Muscle of back (tissue), 3 donors: ENCODE measurements at regions not wholly inside any gene's neighbourhood (a gene's known extent, or its start where the extent isn't known, plus 50 kb on each side); places are given as distances from the start of the nearest gene placed in this dataset.
A peak's percentile ranks its signal among the peaks of the same experiment; 100 is the strongest.

ENCODE experiments used
- DNase-seq, 3 donors: peaks; one replicate each; pipeline versions ENCODE4 v3.0.0 to v3.0.0-alpha.2; 2013

DNA sequence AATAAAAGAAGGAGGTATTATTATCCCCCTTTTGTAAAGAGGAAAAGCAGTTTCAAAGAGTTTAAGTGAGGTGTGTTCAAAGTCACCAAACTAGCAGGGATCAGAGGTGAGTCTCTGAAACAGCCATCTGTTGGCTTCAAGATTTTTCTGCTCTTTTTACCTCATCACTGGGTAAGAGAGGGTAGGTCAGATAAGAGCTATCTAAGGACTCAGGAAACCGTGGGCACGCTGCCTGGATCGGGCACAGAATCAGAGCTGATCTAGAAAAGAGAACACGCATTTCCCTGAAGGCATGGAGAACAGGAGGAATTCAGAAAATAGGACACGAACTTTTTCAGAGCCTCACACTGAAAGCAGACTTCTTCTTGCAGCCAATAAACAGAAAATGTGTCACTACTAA, 65.8 kb upstream of the LY86 start:
- no peak for DNase-seq

- DNase-seq, result no peak
These were observed 63.6 kb upstream of the LY86 start for GRCh38 chr6:6524951-6525350.

DNA sequence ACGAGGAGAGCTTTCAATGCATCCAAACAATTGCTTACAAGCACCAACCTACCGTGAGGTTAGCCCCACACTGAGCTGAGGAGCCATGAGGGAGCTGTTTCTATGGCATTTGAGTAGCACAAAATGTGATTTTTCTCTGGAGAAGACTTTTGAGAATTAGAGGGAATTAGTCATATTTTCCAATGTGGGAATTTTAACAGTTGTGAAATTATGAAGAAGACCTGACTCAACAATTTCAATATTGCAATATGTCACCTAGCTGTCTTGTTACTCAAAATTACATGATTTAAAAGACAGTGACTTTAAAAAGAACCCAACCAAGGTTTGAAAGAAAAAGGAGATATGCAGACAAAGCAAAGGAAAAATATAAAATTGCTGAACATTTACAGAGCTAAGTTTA, 62.6 kb upstream of the LY86 start:
- no peak for DNase-seq

GRCh38 chr6:6529275-6529674, 59.2 kb upstream of the LY86 start:
- no peak for DNase-seq

GRCh38 chr6:6533176-6533575, 55.3 kb upstream of the LY86 start:
- no peak for DNase-seq

DNA sequence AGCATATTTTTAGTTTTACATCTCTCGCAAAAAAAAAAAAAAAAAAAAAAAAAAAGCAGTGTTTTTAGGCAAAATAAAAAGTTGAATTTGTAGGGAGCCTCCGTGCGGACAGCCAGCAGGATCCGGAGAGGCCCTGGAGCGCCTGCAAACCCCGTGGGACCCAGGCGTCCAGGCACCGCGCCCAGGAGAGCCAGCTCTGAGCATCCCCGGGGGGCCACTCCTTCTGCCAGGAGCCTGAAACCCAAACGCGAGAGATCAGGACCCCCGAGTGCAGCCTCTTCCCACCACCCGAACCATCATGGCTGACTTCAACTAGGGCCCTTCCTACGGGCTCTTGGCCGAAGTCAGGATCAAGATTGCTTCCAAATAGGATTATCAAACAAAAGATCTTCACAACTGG, 54.1 kb upstream of the LY86 start:
- no peak for DNase-seq

DNA sequence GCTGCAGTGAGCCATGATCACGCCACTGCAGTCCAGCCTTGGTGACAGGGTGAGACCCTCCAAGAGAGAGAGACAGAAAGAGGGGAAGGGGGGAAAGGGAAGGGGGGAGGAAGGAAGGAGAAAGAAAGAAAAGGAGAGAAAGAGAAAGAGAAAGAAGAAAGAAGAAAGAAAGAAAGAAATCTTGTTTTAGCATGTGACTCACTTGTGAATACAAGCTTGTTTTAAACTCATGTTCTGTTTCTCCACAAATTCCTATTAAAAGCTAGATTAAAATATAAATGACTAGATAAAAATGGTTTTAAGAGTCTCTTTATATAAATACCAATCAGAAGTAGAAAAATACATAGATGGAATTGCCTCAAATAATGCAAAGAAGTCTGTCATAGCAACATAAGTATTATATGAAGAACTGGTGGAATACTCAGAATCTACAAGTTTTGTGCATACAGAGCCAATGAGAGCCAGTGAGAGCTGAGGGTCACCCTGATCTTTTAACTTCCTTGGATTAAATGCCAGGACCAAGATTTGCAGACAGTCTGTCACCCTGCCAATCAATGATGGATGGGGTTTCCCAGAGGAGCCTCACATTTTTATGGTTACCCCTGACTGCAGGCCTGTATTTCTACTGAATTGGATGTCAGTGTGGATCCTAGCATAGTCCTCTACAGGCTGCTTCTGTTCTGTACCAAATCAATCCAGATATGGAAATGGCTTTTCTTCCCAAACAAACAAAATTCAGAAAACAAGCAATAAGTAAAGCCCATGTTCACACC, 50.8 kb upstream of the LY86 start:
- DNase-seq, result no peak

DNA sequence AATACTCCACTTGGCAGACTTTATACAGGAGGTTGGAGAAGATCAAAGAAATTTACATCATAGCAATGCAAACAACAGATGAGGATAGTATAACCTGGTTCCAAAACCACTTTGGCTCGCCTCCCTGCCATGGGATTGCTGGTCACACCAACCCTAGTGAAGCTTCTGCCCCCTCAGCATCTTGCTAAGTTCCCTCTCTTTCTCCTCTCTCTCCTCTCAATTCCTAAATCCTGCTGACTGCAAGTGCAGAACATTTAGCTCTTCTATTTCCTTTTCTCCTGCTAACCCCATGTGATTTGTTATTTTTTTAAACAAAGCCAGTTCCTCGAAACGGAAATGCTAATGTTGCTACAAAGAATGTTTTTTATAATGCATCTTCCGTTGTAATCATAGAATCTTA, 50.3 kb upstream of the LY86 start:
- DNase-seq, result peak in 1 of 3 donors; percentile 38
